ENCODE measurements at regions not wholly inside any gene's neighbourhood (a gene's known extent, or its start where the extent isn't known, plus 50 kb on each side); places are given as distances from the start of the nearest gene placed in this dataset.

DNA sequence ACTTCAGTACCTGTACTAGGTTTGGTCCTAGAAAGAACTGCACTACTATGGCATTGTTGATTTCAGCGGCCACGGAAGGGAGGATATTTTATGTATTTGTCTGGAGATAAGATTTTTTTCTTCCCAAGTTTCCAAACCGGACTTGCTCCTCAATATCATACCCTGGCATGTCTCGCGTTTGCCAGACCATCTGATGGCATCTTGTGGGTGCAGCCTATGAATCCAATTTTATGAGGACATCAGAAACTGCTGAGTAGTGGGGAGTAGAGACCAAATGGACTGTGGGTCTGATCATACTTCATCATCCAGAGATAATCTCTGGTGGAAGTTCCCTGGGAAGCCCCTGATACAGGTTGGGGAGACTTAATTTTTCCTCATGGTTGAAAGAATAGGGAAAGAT lies 716.1 kb upstream of the WWC1 start:
- H3K9me3 ChIP-seq (ENCODE audit: control insufficient read depth in 4 of 4, low read length in 3 of 4) = no peaks in the 10 kb centered on the region
- H3K36me3 ChIP-seq (ENCODE audit: control insufficient read depth in 4 of 4, insufficient read depth in 3 of 4, low read depth in 1 of 4, low read length in 3 of 4) = no peaks in the 10 kb centered on the region
- no peaks in the 10 kb centered on the region for H3K27me3 ChIP-seq (ENCODE audit: control insufficient read depth in 4 of 4, insufficient read depth in 4 of 4, low read length in 3 of 4)
- no peak overlapping the region for H3K9ac ChIP-seq (ENCODE audit: low read depth in 1 of 2, low read length in 2 of 2)
- 78% methylated on average over 5 of the region's 5 CpGs for WGBS
- H3K4me3 ChIP-seq (ENCODE audit: low read depth in 1 of 3, low read length in 3 of 3) = no peak overlapping the region
- DNase-seq (ENCODE audit: low spot score) = no peak
- no peak overlapping the region for H3K27ac ChIP-seq (ENCODE audit: low read depth in 1 of 2, low read length in 2 of 2)
- TF ChIP-seq, protein P1, sequence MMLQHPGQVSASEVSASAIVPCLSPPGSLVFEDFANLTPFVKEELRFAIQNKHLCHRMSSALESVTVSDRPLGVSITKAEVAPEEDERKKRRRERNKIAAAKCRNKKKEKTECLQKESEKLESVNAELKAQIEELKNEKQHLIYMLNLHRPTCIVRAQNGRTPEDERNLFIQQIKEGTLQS (IDR thresholded peaks at IDR 0.05) = no peak
- H3K4me1 ChIP-seq (ENCODE audit: control insufficient read depth in 4 of 4, insufficient read depth in 4 of 4, low read length in 3 of 4) = peaks cover 0 to 7% (median 4%) of the 10 kb centered on the region in 4 donors

- 73% methylated on average over 2 of the region's 2 CpGs for WGBS
- no peaks in the 10 kb centered on the region for H3K36me3 ChIP-seq (ENCODE audit: control insufficient read depth in 4 of 4, insufficient read depth in 3 of 4, low read depth in 1 of 4, low read length in 3 of 4)
- no peak overlapping the region for H3K9ac ChIP-seq (ENCODE audit: low read depth in 1 of 2, low read length in 2 of 2)
- H3K4me3 ChIP-seq (ENCODE audit: low read depth in 1 of 3, low read length in 3 of 3) = no peak overlapping the region
- H3K27me3 ChIP-seq (ENCODE audit: control insufficient read depth in 4 of 4, insufficient read depth in 4 of 4, low read length in 3 of 4) = no peaks in the 10 kb centered on the region
- no peak overlapping the region for H3K27ac ChIP-seq (ENCODE audit: low read depth in 1 of 2, low read length in 2 of 2)
- no peaks in the 10 kb centered on the region for H3K9me3 ChIP-seq (ENCODE audit: control insufficient read depth in 4 of 4, low read length in 3 of 4)
- TF ChIP-seq RXRA (IDR thresholded peaks at IDR 0.05) (no peak), TAF1 (conservative IDR thresholded peaks at IDR 0.05) (no peak), REST (IDR thresholded peaks at IDR 0.05) (no peak), GABPA (IDR thresholded peaks at IDR 0.05 in 1 of 2, conservative IDR thresholded peaks at IDR 0.05 in 1 of 2) (no peak), NR2F2 (IDR thresholded peaks at IDR 0.05) (no peak), JUND (IDR thresholded peaks at IDR 0.05) (no peak), FOXA2 (IDR thresholded peaks at IDR 0.05) (no peak), HNF4G (IDR thresholded peaks at IDR 0.05) (no peak), ZBTB33 (IDR thresholded peaks at IDR 0.05) (no peak), HNF4A (conservative IDR thresholded peaks at IDR 0.05) (no peak), RAD21 (IDR thresholded peaks at IDR 0.05) (no peak), FOXA1 (IDR thresholded peaks at IDR 0.05) (no peak), YY1 (IDR thresholded peaks at IDR 0.05) (no peak), SP1 (IDR thresholded peaks at IDR 0.05) (no peak), EGR1 (IDR thresholded peaks at IDR 0.05; ENCODE audit: low read depth in 2 of 2) (no peak)
- TF ChIP-seq, protein P2, sequence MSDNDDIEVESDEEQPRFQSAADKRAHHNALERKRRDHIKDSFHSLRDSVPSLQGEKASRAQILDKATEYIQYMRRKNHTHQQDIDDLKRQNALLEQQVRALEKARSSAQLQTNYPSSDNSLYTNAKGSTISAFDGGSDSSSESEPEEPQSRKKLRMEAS (IDR thresholded peaks at IDR 0.05) = no peak
- TF ChIP-seq, protein P3, sequence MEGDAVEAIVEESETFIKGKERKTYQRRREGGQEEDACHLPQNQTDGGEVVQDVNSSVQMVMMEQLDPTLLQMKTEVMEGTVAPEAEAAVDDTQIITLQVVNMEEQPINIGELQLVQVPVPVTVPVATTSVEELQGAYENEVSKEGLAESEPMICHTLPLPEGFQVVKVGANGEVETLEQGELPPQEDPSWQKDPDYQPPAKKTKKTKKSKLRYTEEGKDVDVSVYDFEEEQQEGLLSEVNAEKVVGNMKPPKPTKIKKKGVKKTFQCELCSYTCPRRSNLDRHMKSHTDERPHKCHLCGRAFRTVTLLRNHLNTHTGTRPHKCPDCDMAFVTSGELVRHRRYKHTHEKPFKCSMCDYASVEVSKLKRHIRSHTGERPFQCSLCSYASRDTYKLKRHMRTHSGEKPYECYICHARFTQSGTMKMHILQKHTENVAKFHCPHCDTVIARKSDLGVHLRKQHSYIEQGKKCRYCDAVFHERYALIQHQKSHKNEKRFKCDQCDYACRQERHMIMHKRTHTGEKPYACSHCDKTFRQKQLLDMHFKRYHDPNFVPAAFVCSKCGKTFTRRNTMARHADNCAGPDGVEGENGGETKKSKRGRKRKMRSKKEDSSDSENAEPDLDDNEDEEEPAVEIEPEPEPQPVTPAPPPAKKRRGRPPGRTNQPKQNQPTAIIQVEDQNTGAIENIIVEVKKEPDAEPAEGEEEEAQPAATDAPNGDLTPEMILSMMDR (IDR thresholded peaks at IDR 0.05; ENCODE audit: low read depth, low read length, missing input control) = no peak
- TF ChIP-seq, protein P1 (IDR thresholded peaks at IDR 0.05) = no peak
- no peak for DNase-seq (ENCODE audit: low spot score)
- peaks cover 0 to 7% (median 4%) of the 10 kb centered on the region in 4 donors for H3K4me1 ChIP-seq (ENCODE audit: control insufficient read depth in 4 of 4, insufficient read depth in 4 of 4, low read length in 3 of 4)
Measured at GRCh38 chr5:167576126-167576525, 715.3 kb upstream of the WWC1 start.

Measured in liver (tissue), 8 donors.